HG03354 (cell line): ENCODE measurements at regions not wholly inside any gene's neighbourhood (a gene's known extent, or its start where the extent isn't known, plus 50 kb on each side); places are given as distances from the start of the nearest gene placed in this dataset.
"Not testable (repeated sequence)": the region's sequence is repeated elsewhere in the genome, so short reads cannot be mapped to it uniquely, and the experiment has no call there.

Experiments used
- ATAC-seq: cut with Tn5 transposase; IDR thresholded peaks from one replicate; pipeline ENCODE4 v1.9.1; 2021; ENCODE audit warnings: mild to moderate bottlenecking; ENCODE audit not compliant: unreplicated experiment, poor library complexity, severe bottlenecking

- no peak for ATAC-seq
Measured at GRCh38 chr2:236366397-236366796, 102.2 kb upstream of the ASB18 start.

GRCh38 chr2:236367506-236368289 lies 103.5 kb upstream of the ASB18 start:
- no peak for ATAC-seq

- ATAC-seq = no peak
Measured at GRCh38 chr2:236369661-236370062, 105.5 kb upstream of the ASB18 start.

DNA sequence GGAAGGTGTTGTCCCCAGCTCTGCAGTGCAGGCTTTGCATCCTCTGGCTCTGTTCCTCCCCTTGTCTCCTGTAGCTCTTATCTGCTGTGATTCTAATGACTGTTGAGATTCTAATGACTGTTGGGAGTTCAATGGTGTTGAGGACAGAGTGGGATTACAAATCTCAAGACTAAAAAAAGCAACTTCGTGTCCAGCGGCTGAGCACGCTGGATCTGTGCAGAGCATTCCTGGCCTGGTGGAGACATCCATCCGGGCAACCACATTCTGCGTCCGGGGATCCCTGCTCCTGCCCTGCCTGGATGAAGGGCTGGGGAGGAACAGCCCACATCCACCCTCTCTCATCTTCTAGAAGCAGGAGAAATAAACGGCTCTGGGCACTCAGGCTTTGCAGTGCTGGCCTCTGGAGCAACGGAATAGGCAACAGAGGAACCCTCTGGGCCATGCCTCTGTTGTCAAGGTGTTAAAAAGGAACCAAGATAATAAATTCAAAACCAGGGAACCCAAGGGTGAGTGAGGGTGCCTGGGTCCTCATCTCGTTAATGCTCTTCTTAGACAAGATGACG lies 106.7 kb upstream of the ASB18 start:
- ATAC-seq = no peak

DNA sequence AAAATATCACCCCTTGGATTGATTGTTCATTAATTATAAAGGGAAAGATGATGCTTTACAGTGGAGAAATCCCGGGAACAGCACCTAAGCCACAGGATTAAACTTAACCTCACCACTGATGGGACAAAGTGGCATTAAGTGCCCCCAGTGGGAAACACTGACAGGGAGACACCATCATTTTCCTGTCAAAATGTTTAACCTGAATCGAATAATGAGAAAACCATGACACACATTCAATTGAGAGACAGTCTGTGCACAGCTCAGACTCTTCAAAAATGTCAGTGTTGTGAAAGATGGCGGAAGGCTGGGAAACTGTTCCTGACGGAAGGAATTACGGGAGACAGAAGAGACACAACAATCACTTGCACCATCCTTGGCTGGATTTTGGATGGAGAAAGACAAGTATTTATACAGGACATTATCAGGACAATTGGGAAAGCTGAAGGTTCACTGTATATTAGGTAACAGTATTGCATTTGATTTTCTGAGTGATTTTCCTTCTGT lies 111.8 kb upstream of the ASB18 start:
- no peak for ATAC-seq

GRCh38 chr2:236376566-236377244 lies 112.5 kb upstream of the ASB18 start:
- no peak for ATAC-seq

DNA sequence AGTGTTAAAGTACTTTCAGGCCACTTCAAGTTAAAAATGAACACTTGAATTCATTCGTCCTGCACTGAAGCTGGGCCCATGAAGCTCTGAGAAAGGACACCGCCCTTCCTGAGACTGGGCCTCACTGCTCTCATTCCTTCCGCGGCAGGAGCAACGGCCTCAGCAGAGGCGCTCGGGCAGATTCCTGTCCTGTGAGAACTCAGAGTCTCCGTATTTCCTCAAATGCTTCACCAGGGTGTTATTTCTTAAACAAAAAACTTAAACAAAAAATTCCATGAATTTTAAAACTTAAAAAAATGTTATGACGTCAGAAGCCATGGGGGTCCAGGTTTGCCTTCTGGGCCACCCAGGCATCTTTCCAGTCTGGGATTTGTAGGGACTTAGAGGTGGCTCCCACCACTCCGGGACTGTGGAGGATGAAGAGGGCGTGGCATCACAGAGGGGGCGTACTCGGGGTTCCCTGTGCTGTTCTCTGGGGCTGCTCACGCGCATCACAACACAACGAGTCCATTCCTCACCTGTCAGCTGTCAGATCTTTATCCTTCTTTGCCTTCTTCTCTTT lies 115.9 kb upstream of the ASB18 start:
- no peak for ATAC-seq

GRCh38 chr2:236381253-236381652 lies 117.0 kb upstream of the ASB18 start:
- ATAC-seq = not testable (repeated sequence)

DNA sequence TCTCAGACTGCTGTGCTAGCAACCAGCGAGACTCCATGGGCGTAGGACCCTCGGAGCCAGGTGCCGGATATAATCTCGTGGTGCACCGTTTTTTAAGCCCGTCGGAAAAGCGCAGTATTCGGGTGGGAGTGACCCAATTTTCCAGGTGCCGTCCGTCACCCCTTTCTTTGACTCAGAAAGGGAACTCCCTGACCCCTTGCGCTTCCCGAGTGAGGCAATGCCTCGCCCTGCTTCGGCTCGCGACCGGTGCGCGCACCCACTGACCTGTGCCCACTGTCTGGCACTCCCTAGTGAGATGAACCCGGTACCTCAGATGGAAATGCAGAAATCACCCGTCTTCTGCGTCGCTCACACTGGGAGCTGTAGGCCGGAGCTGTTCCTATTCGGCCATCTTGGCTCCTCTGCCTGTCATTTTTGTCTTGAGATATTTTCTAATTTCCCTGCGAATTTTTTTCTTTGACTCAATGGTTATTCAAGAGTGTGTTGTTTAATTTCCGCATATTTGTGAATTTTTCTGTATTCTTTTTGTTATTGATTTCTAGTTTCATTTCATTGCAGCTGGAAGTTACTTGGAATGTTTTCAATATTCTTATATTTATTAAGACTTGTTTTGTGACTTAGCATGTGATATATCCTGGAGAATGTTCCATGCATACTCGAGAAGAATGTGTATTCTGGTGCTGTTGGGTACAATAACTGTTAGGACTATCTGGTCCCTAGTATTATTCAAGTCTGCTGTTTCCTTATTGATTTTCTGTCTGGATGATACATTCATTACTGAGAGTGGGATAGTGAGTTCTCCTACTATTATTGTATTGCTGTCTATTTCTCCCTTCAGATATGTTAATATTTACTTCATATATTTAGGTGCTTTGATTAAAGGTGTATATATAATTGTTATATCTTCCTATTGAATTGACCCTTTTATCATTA lies 125.3 kb upstream of the ASB18 start:
- ATAC-seq = not testable (repeated sequence)

- no peak for ATAC-seq
Measured at GRCh38 chr2:236393101-236393500, 128.9 kb upstream of the ASB18 start.

DNA sequence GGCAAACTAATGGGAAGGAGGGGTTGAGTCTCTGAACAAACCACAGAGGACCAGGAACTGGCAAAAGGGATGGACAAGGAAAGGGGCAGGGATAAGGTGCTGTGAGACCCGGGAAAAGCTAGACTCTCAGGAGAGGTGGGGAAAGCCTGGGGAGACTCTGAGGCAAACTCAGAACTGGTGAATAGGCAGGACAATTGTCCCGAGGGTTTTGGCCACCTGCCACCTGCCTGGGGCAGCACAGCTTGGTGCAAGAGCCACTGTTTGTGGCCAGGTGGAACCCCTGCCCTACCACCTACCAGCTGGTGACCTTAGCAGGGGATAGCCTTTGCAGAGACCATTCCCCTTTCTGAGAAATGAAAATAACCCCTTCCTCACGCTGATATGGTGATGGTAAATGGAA lies 129.4 kb upstream of the ASB18 start:
- ATAC-seq = no peak

GRCh38 chr2:236394571-236394970 lies 130.4 kb upstream of the ASB18 start:
- ATAC-seq = no peak

DNA sequence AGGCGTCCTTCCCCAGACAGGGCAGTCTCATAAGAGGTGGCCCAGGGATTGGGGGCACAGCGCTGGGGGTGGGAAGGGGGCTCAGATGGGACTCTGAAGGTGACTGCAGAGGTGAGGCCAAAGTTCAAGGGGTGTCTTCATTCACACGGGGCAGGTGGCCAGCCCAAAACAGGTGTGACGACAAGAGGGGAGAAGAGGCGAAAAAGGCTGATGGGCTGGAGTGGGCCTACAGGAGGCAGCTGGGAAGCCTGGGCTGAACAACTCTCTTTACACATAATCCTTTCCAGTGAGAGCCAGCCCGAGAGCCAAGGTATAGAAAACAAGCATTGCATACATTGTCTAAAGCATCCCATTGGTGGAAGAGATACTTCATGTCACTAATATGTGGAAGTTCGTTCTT lies 130.9 kb upstream of the ASB18 start:
- no peak for ATAC-seq

DNA sequence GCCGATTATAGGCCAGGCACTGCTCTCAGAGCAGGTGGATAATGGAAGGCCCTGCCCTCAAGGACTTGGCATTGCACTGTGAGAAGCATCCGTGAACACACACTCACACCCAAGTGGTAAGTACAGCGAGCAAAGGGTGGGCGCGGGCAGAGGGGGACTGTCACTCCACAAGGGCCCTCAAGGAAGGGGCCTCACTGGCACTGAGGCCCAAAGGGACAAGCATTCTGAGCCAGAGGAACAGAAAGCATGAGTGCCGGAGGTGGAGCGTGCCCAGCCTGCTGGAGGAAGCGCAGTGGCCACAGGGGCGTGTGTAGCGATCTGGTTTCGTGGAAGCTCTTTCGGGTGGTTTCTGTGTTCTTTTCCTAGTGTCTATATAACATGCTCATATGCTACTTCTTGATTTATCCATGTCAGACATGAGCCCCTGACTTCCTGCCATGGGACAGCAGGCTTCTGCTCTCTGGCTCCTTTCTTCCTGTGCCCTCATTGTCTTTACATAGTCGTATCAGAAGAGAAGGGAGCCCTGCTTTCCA lies 132.7 kb upstream of the ASB18 start:
- no peak for ATAC-seq

- no peak for ATAC-seq
Measured at GRCh38 chr2:236397681-236398080, 133.5 kb upstream of the ASB18 start.

- ATAC-seq = no peak
Measured at GRCh38 chr2:236399409-236399808, 135.2 kb upstream of the ASB18 start.

GRCh38 chr2:236400046-236400574 lies 135.9 kb upstream of the ASB18 start:
- no peak for ATAC-seq

- ATAC-seq = no peak
Measured at GRCh38 chr2:236400594-236401360, 136.6 kb upstream of the ASB18 start.
